Stimulated activated naive CD8-positive, alpha-beta T cell treated with anti-CD3 and anti-CD28 coated beads, Interleukin-15, amount 100 ng/mL, for 72 hours (primary cell): ENCODE measurements at regions not wholly inside any gene's neighbourhood (a gene's known extent, or its start where the extent isn't known, plus 50 kb on each side); places are given as distances from the start of the nearest gene placed in this dataset.

Source experiments
- ATAC-seq: fragments of 150-1000 bp; cut with Tn5 transposase; 2 replicates; pipeline ENCODE4 v1.10.0; 2021; ENCODE audit warnings: mild to moderate bottlenecking, moderate library complexity
- DNase-seq, 2 donors: peaks; one replicate each; pipeline ENCODE4 v3.0.0; 2021 to 2022
- H3K27ac Mint-ChIP-seq, 2 donors: one replicate each; pipeline ENCODE4 v1.8.0; 2022; ENCODE audit warnings: mild to moderate bottlenecking in 2 of 2, mixed read lengths in 2 of 2, moderate library complexity in 2 of 2
- H3K27me3 Mint-ChIP-seq: one replicate; pipeline ENCODE4 v1.8.0; 2022; ENCODE audit warnings: mixed read lengths
- H3K4me1 Mint-ChIP-seq: one replicate; pipeline ENCODE4 v1.8.0; 2022; ENCODE audit warnings: mild to moderate bottlenecking, mixed read lengths
- H3K4me3 Mint-ChIP-seq, 2 donors: one replicate each; pipeline ENCODE4 v1.8.0; 2022; ENCODE audit warnings: mild to moderate bottlenecking in 2 of 2, mixed read lengths in 2 of 2, moderate library complexity in 1 of 2
- H3K9me3 Mint-ChIP-seq, 2 donors: one replicate each; pipeline ENCODE4 v1.8.0; 2022; ENCODE audit warnings: mixed read lengths in 2 of 2

- Mint-ChIP-seq H3K4me3 (no peak overlapping the region), H3K27ac (no peak overlapping the region), H3K4me1 (peaks cover 24% of the 10 kb centered on the region), H3K27me3 (no peaks in the 10 kb centered on the region), H3K9me3 (peaks cover 10 to 13% of the 10 kb centered on the region in 2 donors)
- DNase-seq, result no peak
- no peak for ATAC-seq
These were observed 80.8 kb downstream of the C21orf91 start for GRCh38 chr21:17738176-17738953.

- Mint-ChIP-seq H3K4me1 (peaks cover 14% of the 10 kb centered on the region), H3K4me3 (no peak overlapping the region), H3K27me3 (no peaks in the 10 kb centered on the region), H3K9me3 (peaks cover 0 to 13% of the 10 kb centered on the region in 2 donors), H3K27ac (no peak overlapping the region)
- DNase-seq, result no peak
- no peak for ATAC-seq
These were observed 83.1 kb downstream of the C21orf91 start for GRCh38 chr21:17736072-17736471.

- Mint-ChIP-seq H3K27ac (no peak overlapping the region), H3K4me1 (peaks cover 5% of the 10 kb centered on the region), H3K9me3 (peaks cover 0 to 7% of the 10 kb centered on the region in 2 donors), H3K27me3 (no peaks in the 10 kb centered on the region), H3K4me3 (no peak overlapping the region)
- ATAC-seq, result no peak
- DNase-seq, result no peak
These were observed 85.9 kb downstream of the C21orf91 start for GRCh38 chr21:17733209-17733608.

GRCh38 chr21:17732306-17732705 lies 86.8 kb downstream of the C21orf91 start:
- Mint-ChIP-seq H3K4me3 (no peak overlapping the region), H3K27ac (no peak overlapping the region), H3K9me3 (peaks cover 0 to 7% of the 10 kb centered on the region in 2 donors), H3K4me1 (peaks cover 5% of the 10 kb centered on the region), H3K27me3 (no peaks in the 10 kb centered on the region)
- DNase-seq (no peak), ATAC-seq (no peak)

GRCh38 chr21:17731554-17731953 lies 87.6 kb downstream of the C21orf91 start:
- no peak for ATAC-seq

GRCh38 chr21:17730782-17731181 lies 88.4 kb downstream of the C21orf91 start:
- Mint-ChIP-seq H3K4me3 (no peak overlapping the region), H3K27me3 (no peaks in the 10 kb centered on the region), H3K4me1 (peaks cover 5% of the 10 kb centered on the region), H3K9me3 (no peaks in the 10 kb centered on the region), H3K27ac (no peak overlapping the region)
- no peak for DNase-seq
- peak; percentile 50 for ATAC-seq

More at GRCh38 chr21:17731554-17731953, 87.6 kb downstream of the C21orf91 start:
- H3K27ac Mint-ChIP-seq, result no peak overlapping the region
- H3K27me3 Mint-ChIP-seq, result no peaks in the 10 kb centered on the region
- peaks cover 0 to 7% of the 10 kb centered on the region in 2 donors for H3K9me3 Mint-ChIP-seq
- DNase-seq, result no peak
- peaks cover 5% of the 10 kb centered on the region for H3K4me1 Mint-ChIP-seq
- H3K4me3 Mint-ChIP-seq, result no peak overlapping the region

GRCh38 chr21:17729455-17729854 lies 89.7 kb downstream of the C21orf91 start:
- no peak overlapping the region for H3K4me3 Mint-ChIP-seq
- ATAC-seq (no peak), DNase-seq (no peak)
- H3K27ac Mint-ChIP-seq, result no peak overlapping the region
- peaks cover 5% of the 10 kb centered on the region for H3K4me1 Mint-ChIP-seq
- no peaks in the 10 kb centered on the region for H3K27me3 Mint-ChIP-seq
- H3K9me3 Mint-ChIP-seq, result no peaks in the 10 kb centered on the region

GRCh38 chr21:17727361-17727760 lies 91.8 kb downstream of the C21orf91 start:
- no peaks in the 10 kb centered on the region for H3K27me3 Mint-ChIP-seq
- DNase-seq, result no peak
- no peak for ATAC-seq
- peaks cover 5% of the 10 kb centered on the region for H3K4me1 Mint-ChIP-seq
- H3K27ac Mint-ChIP-seq, result no peak overlapping the region
- no peaks in the 10 kb centered on the region for H3K9me3 Mint-ChIP-seq
- no peak overlapping the region for H3K4me3 Mint-ChIP-seq

- Mint-ChIP-seq H3K9me3 (no peaks in the 10 kb centered on the region), H3K4me1 (peaks cover 5% of the 10 kb centered on the region), H3K27me3 (no peaks in the 10 kb centered on the region), H3K4me3 (no peak overlapping the region), H3K27ac (no peak overlapping the region)
- DNase-seq (no peak), ATAC-seq (no peak)
These were observed 92.9 kb downstream of the C21orf91 start for GRCh38 chr21:17726047-17726829.

- no peak overlapping the region for H3K4me3 Mint-ChIP-seq
- DNase-seq, result no peak
- no peaks in the 10 kb centered on the region for H3K27me3 Mint-ChIP-seq
- ATAC-seq, result no peak
- H3K9me3 Mint-ChIP-seq, result no peaks in the 10 kb centered on the region
- H3K27ac Mint-ChIP-seq, result no peak overlapping the region
- H3K4me1 Mint-ChIP-seq, result no peaks in the 10 kb centered on the region
These were observed 93.8 kb downstream of the C21orf91 start for GRCh38 chr21:17725339-17725738.

GRCh38 chr21:17712887-17713286 lies 100.2 kb upstream of the BTG3 start:
- Mint-ChIP-seq H3K4me1 (peaks cover 21% of the 10 kb centered on the region), H3K27me3 (no peaks in the 10 kb centered on the region), H3K9me3 (peaks cover 10 to 20% of the 10 kb centered on the region in 2 donors), H3K4me3 (no peak overlapping the region), H3K27ac (no peak overlapping the region)
- ATAC-seq, result no peak
- DNase-seq, result no peak

GRCh38 chr21:17711896-17712295 lies 99.2 kb upstream of the BTG3 start:
- H3K4me1 Mint-ChIP-seq, result peaks cover 21% of the 10 kb centered on the region
- H3K27ac Mint-ChIP-seq, result no peak overlapping the region
- H3K4me3 Mint-ChIP-seq, result no peak overlapping the region
- peaks cover 10 to 27% of the 10 kb centered on the region in 2 donors for H3K9me3 Mint-ChIP-seq
- DNase-seq (no peak), ATAC-seq (no peak)
- H3K27me3 Mint-ChIP-seq, result no peaks in the 10 kb centered on the region

GRCh38 chr21:17709266-17709611 lies 96.5 kb upstream of the BTG3 start:
- peaks cover 17% of the 10 kb centered on the region for H3K27me3 Mint-ChIP-seq
- DNase-seq, result no peak
- H3K4me3 Mint-ChIP-seq, result peak overlapping the region in 1 of 2 donors; percentile 41
- peaks cover 12 to 49% of the 10 kb centered on the region in 2 donors for H3K9me3 Mint-ChIP-seq
- peak; percentile 99 for ATAC-seq
- H3K27ac Mint-ChIP-seq, result no peak overlapping the region
- H3K4me1 Mint-ChIP-seq, result peaks cover 21% of the 10 kb centered on the region

- Mint-ChIP-seq H3K4me3 (no peak overlapping the region), H3K9me3 (peaks cover 12 to 47% of the 10 kb centered on the region in 2 donors), H3K27ac (peak overlapping the region in 1 of 2 donors; percentile 60), H3K27me3 (peaks cover 17% of the 10 kb centered on the region), H3K4me1 (peaks cover 21% of the 10 kb centered on the region)
- DNase-seq (no peak), ATAC-seq (peak; percentile 48)
These were observed 96.0 kb upstream of the BTG3 start for GRCh38 chr21:17708522-17709265.

- peaks cover 21% of the 10 kb centered on the region for H3K4me1 Mint-ChIP-seq
- DNase-seq (no peak), ATAC-seq (no peak)
- H3K27me3 Mint-ChIP-seq, result no peaks in the 10 kb centered on the region
- peaks cover 23 to 40% of the 10 kb centered on the region in 2 donors for H3K9me3 Mint-ChIP-seq
- H3K27ac Mint-ChIP-seq, result no peak overlapping the region
- H3K4me3 Mint-ChIP-seq, result no peak overlapping the region
These were observed 87.0 kb upstream of the BTG3 start for GRCh38 chr21:17699524-17700189.
